ENCODE measurements at regions not wholly inside any gene's neighbourhood (a gene's known extent, or its start where the extent isn't known, plus 50 kb on each side); places are given as distances from the start of the nearest gene placed in this dataset.

DNA sequence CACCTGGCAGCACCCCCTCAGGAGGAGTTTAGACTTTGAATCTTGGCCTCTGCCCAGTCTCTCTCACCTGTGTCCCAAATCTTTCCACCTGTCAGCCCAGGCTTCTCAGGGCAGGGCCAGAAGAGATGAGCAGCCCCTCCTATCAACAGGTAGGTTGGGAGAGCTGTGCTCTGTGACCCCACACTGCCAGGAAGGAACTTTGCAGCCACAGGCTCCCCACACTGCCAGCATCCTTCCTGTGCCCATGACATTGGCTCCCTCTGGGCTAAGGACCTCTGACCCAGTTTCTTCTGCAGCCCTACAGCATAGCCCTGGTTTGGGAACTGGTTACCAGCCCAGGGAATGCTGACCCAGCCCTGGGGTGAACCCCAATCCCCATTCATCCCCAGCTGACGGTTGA lies 115.7 kb upstream of the IQSEC1 start:
- CTCF ChIA-PET = no interaction called here
- Histone ChIP-seq H3K27me3 (ENCODE audit: control insufficient read depth, insufficient read depth, low read length) (peaks cover 9% of the 10 kb centered on the region; the same call in 1 of the 2 replicates), H4K91ac (ENCODE audit: insufficient read depth, low read depth, low read length) (no peak overlapping the region), H2AK5ac (ENCODE audit: low read depth, low read length) (no peak overlapping the region), H3K9me1 (ENCODE audit: insufficient read depth, low read length) (no peaks in the 10 kb centered on the region; the same call in 1 of the 2 replicates), H3K4me3 (ENCODE audit: insufficient read depth, low read depth, low read length) (no peak overlapping the region), H4K20me1 (ENCODE audit: insufficient read depth, low read length) (no peaks in the 10 kb centered on the region), H3K9ac (ENCODE audit: low read depth, low read length) (no peak overlapping the region), H3K4me2 (ENCODE audit: low read depth, low read length) (no peak overlapping the region), H3K56ac (ENCODE audit: extremely low read depth, insufficient read depth, low read length) (no peak overlapping the region), H3K4ac (ENCODE audit: low read depth, low read length) (no peak overlapping the region), H3K18ac (ENCODE audit: low read depth, low read length) (no peak overlapping the region), H3K79me1 (ENCODE audit: low read depth in 1 of 2, low read length in 2 of 2) (no peaks in the 10 kb centered on the region), H3K27ac (ENCODE audit: insufficient read depth, low read length) (no peak overlapping the region), H2BK5ac (ENCODE audit: low read depth, low read length, poor library complexity, severe bottlenecking) (no peak overlapping the region), H3K4me1 (ENCODE audit: control insufficient read depth, insufficient read depth, low read length) (no peaks in the 10 kb centered on the region; the same call in 1 of the 2 replicates), H2BK15ac (ENCODE audit: low read depth, low read length) (no peak overlapping the region), H3K36me3 (ENCODE audit: control insufficient read depth, insufficient read depth, low read length) (no peaks in the 10 kb centered on the region), H2BK120ac (ENCODE audit: low read depth, low read length) (no peak overlapping the region), H4K8ac (ENCODE audit: low read depth in 2 of 2, low read length in 2 of 2) (no peak overlapping the region), H2AK9ac (replicated peaks; ENCODE audit: low read depth, low read length, poor library complexity) (no peak overlapping the region), H3K9me3 (ENCODE audit: control insufficient read depth, insufficient read depth, low read length) (no peaks in the 10 kb centered on the region), H2AFZ (replicated peaks; ENCODE audit: low read length, poor library complexity) (no peak overlapping the region), H3K14ac (replicated peaks; ENCODE audit: low read depth, low read length) (no peak overlapping the region), H3K23ac (ENCODE audit: low read depth, low read length) (no peak overlapping the region), H2BK20ac (ENCODE audit: low read depth, low read length) (no peak overlapping the region), H4K5ac (ENCODE audit: low read depth, low read length) (no peak overlapping the region)
- in situ Hi-C loops (cut with MboI; ENCODE audit: low sequenced_read_pairs) (no loop called here), dilution Hi-C loops (cut with HindIII; ENCODE audit: low sequenced_read_pairs, unreplicated experiment) (no loop called here), intact Hi-C loops (cut with micrococcal nuclease) (no loop called here)
- no TSS peak for BruUV-seq (replicated peaks)
- TF ChIP-seq, protein P1, sequence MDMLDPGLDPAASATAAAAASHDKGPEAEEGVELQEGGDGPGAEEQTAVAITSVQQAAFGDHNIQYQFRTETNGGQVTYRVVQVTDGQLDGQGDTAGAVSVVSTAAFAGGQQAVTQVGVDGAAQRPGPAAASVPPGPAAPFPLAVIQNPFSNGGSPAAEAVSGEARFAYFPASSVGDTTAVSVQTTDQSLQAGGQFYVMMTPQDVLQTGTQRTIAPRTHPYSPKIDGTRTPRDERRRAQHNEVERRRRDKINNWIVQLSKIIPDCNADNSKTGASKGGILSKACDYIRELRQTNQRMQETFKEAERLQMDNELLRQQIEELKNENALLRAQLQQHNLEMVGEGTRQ (IDR thresholded peaks at IDR 0.05; ENCODE audit: low read depth, low read length) = no peak
- ATAC-seq (ENCODE audit: low read depth) = no peak
- POLR2A ChIA-PET (ENCODE audit: unreplicated experiment) = no interaction called here
- 60% methylated on average over 1 of the region's 1 CpG; no CpG with 5 or more reads in 1 of the 2 experiments for WGBS, 2 experiments (ENCODE audit: extremely low coverage in 2 of 2, insufficient read length in 1 of 2)
- no peak for DNase-seq
